CD4-positive, CD25-positive, alpha-beta regulatory T cell (primary cell): ENCODE measurements at regions not wholly inside any gene's neighbourhood (a gene's known extent, or its start where the extent isn't known, plus 50 kb on each side); places are given as distances from the start of the nearest gene placed in this dataset.

Source experiments
- ATAC-seq, 2 donors: fragments of 150-1000 bp; cut with Tn5 transposase; one replicate each; pipeline ENCODE4 v1.10.0; 2021; ENCODE audit warnings: low read depth in 2 of 2, moderate number of reproducible peaks in 2 of 2, moderate library complexity in 1 of 2
- DNase-seq, 3 donors: peaks; one replicate each; pipeline versions ENCODE4 v3.0.0 to v3.0.0-alpha.2; 2012 to 2022; ENCODE audit warnings: mixed read lengths in 1 of 3
- H3K27ac ChIP-seq: one replicate; pipeline ENCODE4 v1.7.0; 2013; ENCODE audit warnings: mild to moderate bottlenecking, low read length; ENCODE audit not compliant: insufficient read depth, poor library complexity, severe bottlenecking
- H3K27me3 ChIP-seq: one replicate; pipeline ENCODE4 v1.7.0; 2013; ENCODE audit warnings: low read length; ENCODE audit not compliant: control insufficient read depth, insufficient read depth
- H3K36me3 ChIP-seq: one replicate; pipeline ENCODE4 v1.7.0; 2013; ENCODE audit warnings: mild to moderate bottlenecking, low read length, moderate library complexity; ENCODE audit not compliant: control insufficient read depth, insufficient read depth
- H3K4me1 ChIP-seq: 2 replicates; pipeline ENCODE4 v1.7.0; 2013; ENCODE audit warnings: mild to moderate bottlenecking, low read length; ENCODE audit not compliant: insufficient read depth, control insufficient read depth, poor library complexity, severe bottlenecking
- H3K4me3 ChIP-seq: one replicate; pipeline ENCODE4 v1.7.0; 2013; ENCODE audit warnings: low read depth, mild to moderate bottlenecking, low read length, moderate library complexity
- H3K9me3 ChIP-seq, 2 experiments: 1 replicate in 1 of 2; 2 replicates in 1 of 2; pipeline ENCODE4 v1.7.0; 2013; ENCODE audit warnings: low read length in 2 of 2, mild to moderate bottlenecking in 1 of 2, moderate library complexity in 1 of 2; ENCODE audit not compliant: control insufficient read depth in 2 of 2
- H3K27ac Mint-ChIP-seq, 3 donors: one replicate each; pipeline ENCODE4 v1.8.0; 2020 to 2022; ENCODE audit warnings: mild to moderate bottlenecking in 3 of 3, mixed read lengths in 3 of 3, moderate library complexity in 2 of 3
- H3K27me3 Mint-ChIP-seq: one replicate; pipeline ENCODE4 v1.8.0; 2022; ENCODE audit warnings: mild to moderate bottlenecking, mixed read lengths
- H3K36me3 Mint-ChIP-seq: one replicate; pipeline ENCODE4 v1.8.0; 2020; ENCODE audit warnings: mixed read lengths
- H3K4me1 Mint-ChIP-seq, 4 donors: one replicate each; pipeline ENCODE4 v1.8.0; 2020 to 2022; ENCODE audit warnings: mixed read lengths in 4 of 4, mild to moderate bottlenecking in 1 of 4
- H3K4me3 Mint-ChIP-seq, 4 donors: one replicate each; pipeline ENCODE4 v1.8.0; 2020 to 2022; ENCODE audit warnings: mild to moderate bottlenecking in 4 of 4, mixed read lengths in 4 of 4, moderate library complexity in 3 of 4
- H3K9me3 Mint-ChIP-seq, 7 donors: one replicate each; pipeline ENCODE4 v1.8.0; 2020 to 2022; ENCODE audit warnings: mixed read lengths in 7 of 7, mild to moderate bottlenecking in 3 of 7, moderate library complexity in 2 of 7

- Histone ChIP-seq H3K9me3 (no peaks in the 10 kb centered on the region), H3K27ac (no peak overlapping the region), H3K4me3 (no peak overlapping the region), H3K4me1 (no peaks in the 10 kb centered on the region), H3K27me3 (no peaks in the 10 kb centered on the region), H3K36me3 (no peaks in the 10 kb centered on the region)
- no peak for ATAC-seq
- Mint-ChIP-seq H3K4me1 (no peaks in the 10 kb centered on the region), H3K9me3 (peaks cover 0 to 14% (median 4%) of the 10 kb centered on the region in 7 donors), H3K27ac (no peak overlapping the region), H3K4me3 (no peak overlapping the region), H3K36me3 (no peaks in the 10 kb centered on the region), H3K27me3 (no peaks in the 10 kb centered on the region)
- no peak for DNase-seq
Observed at GRCh38 chr4:170162416-170162815, 72.7 kb upstream of the AADAT start.

- Mint-ChIP-seq H3K36me3 (no peaks in the 10 kb centered on the region), H3K27me3 (no peaks in the 10 kb centered on the region), H3K4me1 (no peaks in the 10 kb centered on the region), H3K9me3 (peaks cover 0 to 11% (median 3%) of the 10 kb centered on the region in 7 donors), H3K4me3 (no peak overlapping the region), H3K27ac (no peak overlapping the region)
- no peaks in the 10 kb centered on the region for H3K4me1 ChIP-seq
- no peak for ATAC-seq
- H3K27ac ChIP-seq: no peak overlapping the region
- H3K4me3 ChIP-seq: no peak overlapping the region
- no peaks in the 10 kb centered on the region for H3K36me3 ChIP-seq
- no peak for DNase-seq
- no peaks in the 10 kb centered on the region for H3K27me3 ChIP-seq
- H3K9me3 ChIP-seq: no peaks in the 10 kb centered on the region
Observed at GRCh38 chr4:170157670-170158069, 67.9 kb upstream of the AADAT start.

GRCh38 chr4:170145120-170145519, 55.4 kb upstream of the AADAT start:
- H3K36me3 Mint-ChIP-seq: no peaks in the 10 kb centered on the region
- peaks cover 0 to 3% (median 0%) of the 10 kb centered on the region in 7 donors for H3K9me3 Mint-ChIP-seq
- no peak overlapping the region for H3K4me3 Mint-ChIP-seq
- Histone ChIP-seq H3K27ac (no peak overlapping the region), H3K4me1 (no peaks in the 10 kb centered on the region), H3K27me3 (no peaks in the 10 kb centered on the region), H3K4me3 (no peak overlapping the region), H3K9me3 (no peaks in the 10 kb centered on the region), H3K36me3 (no peaks in the 10 kb centered on the region)
- DNase-seq (no peak), ATAC-seq (no peak)
- H3K27ac Mint-ChIP-seq: peak overlapping the region in 1 of 3 donors; percentile 4
- no peaks in the 10 kb centered on the region for H3K4me1 Mint-ChIP-seq
- H3K27me3 Mint-ChIP-seq: no peaks in the 10 kb centered on the region

DNA sequence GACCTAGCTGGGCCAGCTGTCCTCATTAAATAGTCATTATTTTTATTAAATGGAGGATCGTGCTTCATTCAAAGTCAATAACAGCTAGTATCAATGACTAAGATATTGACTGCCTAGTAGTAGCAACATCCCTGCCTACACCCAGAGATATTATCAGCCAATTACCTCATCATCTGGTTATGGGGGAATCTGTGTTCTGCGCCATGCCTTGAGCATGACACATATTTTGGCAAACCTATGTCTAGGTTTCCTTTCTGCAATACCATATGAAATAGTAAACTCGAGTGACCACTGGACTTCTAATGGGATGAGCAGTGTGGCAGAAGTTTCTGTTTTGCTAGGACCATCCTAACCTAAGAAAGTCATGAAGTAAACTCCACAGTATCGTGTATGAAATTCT, 50.0 kb upstream of the AADAT start:
- H3K4me3 Mint-ChIP-seq: no peak overlapping the region
- ATAC-seq (no peak), DNase-seq (no peak)
- no peaks in the 10 kb centered on the region for H3K9me3 ChIP-seq
- no peak overlapping the region for H3K4me3 ChIP-seq
- H3K4me1 ChIP-seq: no peaks in the 10 kb centered on the region
- H3K27me3 Mint-ChIP-seq: peaks cover 4% of the 10 kb centered on the region
- H3K36me3 ChIP-seq: no peaks in the 10 kb centered on the region
- H3K9me3 Mint-ChIP-seq: peaks cover 0 to 4% (median 0%) of the 10 kb centered on the region in 7 donors
- no peak overlapping the region for H3K27ac Mint-ChIP-seq
- no peak overlapping the region for H3K27ac ChIP-seq
- peaks cover 0 to 4% (median 0%) of the 10 kb centered on the region in 4 donors for H3K4me1 Mint-ChIP-seq
- no peaks in the 10 kb centered on the region for H3K36me3 Mint-ChIP-seq
- H3K27me3 ChIP-seq: no peaks in the 10 kb centered on the region
